CD4-positive, alpha-beta T cell (primary cell): ENCODE measurements at regions not wholly inside any gene's neighbourhood (a gene's known extent, or its start where the extent isn't known, plus 50 kb on each side); places are given as distances from the start of the nearest gene placed in this dataset.

Source experiments
- ATAC-seq: fragments of 200-7000 bp; cut with Tn5 transposase; one replicate; pipeline ENCODE4 v1.10.0; 2022; ENCODE audit warnings: mild to moderate bottlenecking; ENCODE audit not compliant: poor library complexity
- CTCF ChIA-PET: fragments of 350-600 bp; sonication (Branson Sonifier 250); formaldehyde crosslinking; loops from one replicate; lab custom pipeline; 2021; ENCODE audit warnings: antibody characterized with exemption, inconsistent platforms; lab: Charles Lee
- POLR2A ChIA-PET: fragments of 350-600 bp; sonication (Branson Sonifier 250); formaldehyde crosslinking; loops from one replicate; lab custom pipeline; 2021; ENCODE audit warnings: antibody characterized with exemption, inconsistent platforms; lab: Charles Lee
- DNase-seq, 14 experiments: peaks; one replicate each; pipeline ENCODE4 v3.0.0-alpha.2; 2013 to 2020; ENCODE audit warnings: mixed read lengths in 2 of 14
- H3K27ac ChIP-seq, 2 donors: one replicate each; pipeline versions ENCODE4 v1.5.1 to v1.7.0; 2013; ENCODE audit warnings: low read length in 2 of 2, low read depth in 1 of 2, mild to moderate bottlenecking in 1 of 2
- H3K27me3 ChIP-seq, 2 experiments: 1 replicate in 1 of 2; 2 replicates in 1 of 2; pipeline versions ENCODE4 v1.6.1 to v1.7.0; 2013; ENCODE audit warnings: low read length in 2 of 2, control low read depth in 1 of 2, mild to moderate bottlenecking in 1 of 2, moderate library complexity in 1 of 2; ENCODE audit not compliant: insufficient read depth in 2 of 2, control insufficient read depth in 1 of 2
- H3K36me3 ChIP-seq: one replicate; pipeline ENCODE4 v1.6.1; 2013; ENCODE audit warnings: low read length, control low read depth; ENCODE audit not compliant: insufficient read depth
- H3K4me1 ChIP-seq: one replicate; pipeline ENCODE4 v1.6.1; 2013; ENCODE audit warnings: low read length, control low read depth; ENCODE audit not compliant: insufficient read depth
- H3K4me3 ChIP-seq: one replicate; pipeline ENCODE4 v1.5.1; 2013; ENCODE audit warnings: mild to moderate bottlenecking, low read length, moderate library complexity
- H3K9me3 ChIP-seq, 2 experiments: 1 replicate in 1 of 2; 2 replicates in 1 of 2; pipeline versions ENCODE4 v1.6.1 to v1.7.0; 2013; ENCODE audit warnings: low read length in 2 of 2, mild to moderate bottlenecking in 2 of 2, control low read depth in 1 of 2, moderate library complexity in 1 of 2; ENCODE audit not compliant: control insufficient read depth in 1 of 2, insufficient read depth in 1 of 2
- H3K27ac Mint-ChIP-seq: one replicate; pipeline ENCODE4 v1.8.0; 2020; ENCODE audit warnings: mixed read lengths
- H3K27me3 Mint-ChIP-seq: one replicate; pipeline ENCODE4 v1.8.0; 2021; ENCODE audit warnings: mixed read lengths
- H3K36me3 Mint-ChIP-seq: one replicate; pipeline ENCODE4 v1.8.0; 2021; ENCODE audit warnings: low read depth, mixed read lengths
- H3K4me1 Mint-ChIP-seq: one replicate; pipeline ENCODE4 v1.8.0; 2021; ENCODE audit warnings: low read depth, mixed read lengths
- H3K4me3 Mint-ChIP-seq: one replicate; pipeline ENCODE4 v1.8.0; 2020; ENCODE audit warnings: mild to moderate bottlenecking, mixed read lengths
- H3K9me3 Mint-ChIP-seq: one replicate; pipeline ENCODE4 v1.8.0; 2020; ENCODE audit warnings: mixed read lengths
- intact Hi-C, 2 experiments: fragments of 100-400 bp; cut with DNase I in 1 of 2; cut with micrococcal nuclease in 1 of 2; formaldehyde crosslinking; loops; one replicate each; pipeline versions ENCODE4 v1.15.1 to v1.9.0; 2023 to 2025; cut with DNase I, micrococcal nuclease
- TF ChIP-seq, protein P1 (sequence below): fragments of 200-600 bp; IDR thresholded peaks from one replicate; pipeline ENCODE4 v1.8.0; 2022; ENCODE audit warnings: antibody characterized with exemption, mild to moderate bottlenecking

DNA sequence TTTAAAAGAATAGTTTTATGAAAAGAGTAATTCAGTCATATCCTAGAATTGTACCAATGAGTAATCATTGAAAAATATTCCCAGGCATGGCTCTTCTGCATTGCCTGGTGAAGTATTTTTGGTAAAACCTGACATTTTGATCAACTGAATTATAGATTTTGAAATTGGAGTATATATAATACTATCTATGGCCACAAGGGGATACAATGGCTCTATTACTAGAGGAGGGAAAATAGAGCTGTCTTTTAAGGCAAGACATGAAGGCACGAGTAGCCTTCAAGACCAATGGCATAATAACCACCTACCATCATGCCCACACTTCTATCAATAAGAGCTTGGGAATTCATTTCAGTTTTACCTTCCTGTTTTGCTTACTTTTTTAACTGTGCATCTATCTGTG, 1241.4 kb upstream of the TMEM132C start:
- Mint-ChIP-seq H3K36me3 (no peaks in the 10 kb centered on the region), H3K4me1 (no peaks in the 10 kb centered on the region), H3K27ac (no peak overlapping the region), H3K27me3 (no peaks in the 10 kb centered on the region), H3K9me3 (peaks cover 2% of the 10 kb centered on the region), H3K4me3 (no peak overlapping the region)
- H3K4me1 ChIP-seq, result no peaks in the 10 kb centered on the region
- no peaks in the 10 kb centered on the region for H3K27me3 ChIP-seq
- intact Hi-C loops, result no loop called here
- no peak for DNase-seq
- ChIA-PET POLR2A (no interaction called here), CTCF (no interaction called here)
- no peaks in the 10 kb centered on the region for H3K36me3 ChIP-seq
- H3K27ac ChIP-seq, result no peak overlapping the region
- ATAC-seq, result no peak
- no peaks in the 10 kb centered on the region for H3K9me3 ChIP-seq
- TF ChIP-seq, protein P1, sequence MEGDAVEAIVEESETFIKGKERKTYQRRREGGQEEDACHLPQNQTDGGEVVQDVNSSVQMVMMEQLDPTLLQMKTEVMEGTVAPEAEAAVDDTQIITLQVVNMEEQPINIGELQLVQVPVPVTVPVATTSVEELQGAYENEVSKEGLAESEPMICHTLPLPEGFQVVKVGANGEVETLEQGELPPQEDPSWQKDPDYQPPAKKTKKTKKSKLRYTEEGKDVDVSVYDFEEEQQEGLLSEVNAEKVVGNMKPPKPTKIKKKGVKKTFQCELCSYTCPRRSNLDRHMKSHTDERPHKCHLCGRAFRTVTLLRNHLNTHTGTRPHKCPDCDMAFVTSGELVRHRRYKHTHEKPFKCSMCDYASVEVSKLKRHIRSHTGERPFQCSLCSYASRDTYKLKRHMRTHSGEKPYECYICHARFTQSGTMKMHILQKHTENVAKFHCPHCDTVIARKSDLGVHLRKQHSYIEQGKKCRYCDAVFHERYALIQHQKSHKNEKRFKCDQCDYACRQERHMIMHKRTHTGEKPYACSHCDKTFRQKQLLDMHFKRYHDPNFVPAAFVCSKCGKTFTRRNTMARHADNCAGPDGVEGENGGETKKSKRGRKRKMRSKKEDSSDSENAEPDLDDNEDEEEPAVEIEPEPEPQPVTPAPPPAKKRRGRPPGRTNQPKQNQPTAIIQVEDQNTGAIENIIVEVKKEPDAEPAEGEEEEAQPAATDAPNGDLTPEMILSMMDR, result no peak
- no peak overlapping the region for H3K4me3 ChIP-seq

DNA sequence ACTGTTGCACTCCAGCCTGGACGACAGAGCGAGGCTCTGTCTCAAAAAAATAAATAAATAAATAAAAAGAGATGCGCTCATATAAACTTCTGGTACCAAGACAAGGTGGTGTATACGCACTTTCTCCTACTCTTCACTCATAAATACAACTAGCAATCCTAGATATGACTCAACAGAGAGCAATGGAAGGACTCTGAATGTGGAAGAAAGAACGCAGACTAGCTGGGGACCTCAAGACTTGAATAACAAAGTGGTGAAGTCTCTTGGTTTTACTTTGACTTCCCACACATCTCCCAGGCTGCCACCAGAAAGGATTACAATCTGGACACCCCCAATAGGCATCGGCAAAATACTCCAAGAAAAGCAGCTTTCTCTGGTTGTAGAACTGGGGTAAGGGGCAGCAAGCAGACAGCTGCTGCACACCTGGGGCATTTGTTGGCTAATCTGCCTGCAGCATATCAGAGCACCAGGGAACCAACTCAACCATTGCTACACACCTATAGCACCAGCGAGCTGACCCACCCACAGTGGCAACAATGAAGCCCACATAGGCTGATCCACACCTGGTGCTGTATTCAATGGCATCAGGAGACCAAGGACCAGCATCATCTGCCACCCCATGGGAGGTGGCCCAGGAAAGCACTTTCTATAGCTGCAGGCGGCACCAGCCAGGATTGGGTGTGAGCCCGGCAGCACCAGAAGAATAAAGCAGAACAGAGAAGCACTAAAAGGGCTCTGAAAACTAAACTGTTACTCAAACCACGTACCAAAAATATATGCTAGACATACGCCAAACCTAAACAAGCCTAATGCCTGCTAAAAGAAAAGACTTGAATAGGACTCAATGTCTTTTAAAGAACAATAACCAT, 1231.7 kb upstream of the TMEM132C start:
- Histone ChIP-seq H3K27me3 (no peaks in the 10 kb centered on the region), H3K4me3 (no peak overlapping the region), H3K27ac (no peak overlapping the region), H3K36me3 (no peaks in the 10 kb centered on the region), H3K9me3 (no peaks in the 10 kb centered on the region), H3K4me1 (no peaks in the 10 kb centered on the region)
- ATAC-seq (no peak), DNase-seq (no peak)
- Mint-ChIP-seq H3K27ac (no peak overlapping the region), H3K9me3 (no peaks in the 10 kb centered on the region), H3K36me3 (no peaks in the 10 kb centered on the region), H3K4me1 (no peaks in the 10 kb centered on the region), H3K4me3 (no peak overlapping the region), H3K27me3 (peaks cover 10% of the 10 kb centered on the region)
- ChIA-PET CTCF (no interaction called here), POLR2A (no interaction called here)
- TF ChIP-seq, protein P1, result no peak
- intact Hi-C loops, result no loop called here

DNA sequence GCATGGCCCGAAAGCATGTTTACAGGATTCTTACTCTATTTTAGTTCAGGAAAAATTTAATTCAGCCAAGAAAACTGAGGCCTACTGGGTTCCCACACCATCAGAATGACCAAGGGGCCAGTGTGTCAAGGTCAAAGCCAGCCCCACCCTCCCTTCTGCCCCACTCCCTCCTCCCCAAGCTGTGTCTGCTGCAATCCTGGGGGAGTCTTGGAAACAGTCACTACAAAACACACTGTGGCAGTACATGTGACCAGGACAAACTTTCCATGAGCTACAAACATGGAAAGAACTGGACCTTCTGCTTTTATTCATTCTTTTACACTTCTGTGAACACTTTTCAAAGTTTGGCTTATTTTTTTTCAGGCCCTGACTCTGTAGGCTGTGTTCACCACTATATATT, 1228.8 kb upstream of the TMEM132C start:
- no peak for DNase-seq
- Histone ChIP-seq H3K4me1 (no peaks in the 10 kb centered on the region), H3K27me3 (no peaks in the 10 kb centered on the region), H3K9me3 (no peaks in the 10 kb centered on the region), H3K27ac (no peak overlapping the region), H3K36me3 (no peaks in the 10 kb centered on the region), H3K4me3 (no peak overlapping the region)
- H3K36me3 Mint-ChIP-seq, result no peaks in the 10 kb centered on the region
- no peak overlapping the region for H3K27ac Mint-ChIP-seq
- H3K9me3 Mint-ChIP-seq, result no peaks in the 10 kb centered on the region
- no peak overlapping the region for H3K4me3 Mint-ChIP-seq
- TF ChIP-seq, protein P1, result no peak
- peaks cover 15% of the 10 kb centered on the region for H3K27me3 Mint-ChIP-seq
- POLR2A ChIA-PET, result no interaction called here
- ATAC-seq, result no peak
- CTCF ChIA-PET, result no interaction called here
- H3K4me1 Mint-ChIP-seq, result no peaks in the 10 kb centered on the region
- intact Hi-C loops, result no loop called here
